Cerebellar nuclear complex (tissue), 1 donor: ENCODE measurements at regions not wholly inside any gene's neighbourhood (a gene's known extent, or its start where the extent isn't known, plus 50 kb on each side); places are given as distances from the start of the nearest gene placed in this dataset.

Experiments
- DNase-seq, 2 experiments: peaks; one replicate each; lab custom pipeline; 2025; lab: John Stamatoyannopoulos, UW

- DNase-seq: no peak
These were observed 452.3 kb downstream of the ZSWIM6 start for GRCh38 chr5:61784341-61784740.

- DNase-seq: no peak
These were observed 456.5 kb downstream of the ZSWIM6 start for GRCh38 chr5:61788548-61788947.

- no peak for DNase-seq
These were observed 457.9 kb downstream of the ZSWIM6 start for GRCh38 chr5:61790007-61790406.

GRCh38 chr5:61790678-61791077 is 458.6 kb downstream of the ZSWIM6 start:
- no peak for DNase-seq

GRCh38 chr5:61796773-61797172 is 464.7 kb downstream of the ZSWIM6 start:
- DNase-seq: no peak

GRCh38 chr5:61800450-61800849 is 468.4 kb downstream of the ZSWIM6 start:
- DNase-seq: no peak

GRCh38 chr5:61801174-61801573 is 469.1 kb downstream of the ZSWIM6 start:
- DNase-seq: no peak

GRCh38 chr5:61802456-61802855 is 470.4 kb downstream of the ZSWIM6 start:
- DNase-seq: no peak

GRCh38 chr5:61805101-61805500 is 473.0 kb downstream of the ZSWIM6 start:
- no peak for DNase-seq

GRCh38 chr5:61806491-61807020 is 474.5 kb downstream of the ZSWIM6 start:
- DNase-seq: no peak

- DNase-seq: no peak
These were observed 476.0 kb downstream of the ZSWIM6 start for GRCh38 chr5:61808091-61808490.

- DNase-seq: no peak
These were observed 476.9 kb downstream of the ZSWIM6 start for GRCh38 chr5:61808909-61809308.

- DNase-seq: no peak
These were observed 477.6 kb downstream of the ZSWIM6 start for GRCh38 chr5:61809651-61810050.

- no peak for DNase-seq
These were observed 479.0 kb downstream of the ZSWIM6 start for GRCh38 chr5:61811052-61811451.

- DNase-seq: no peak
These were observed 481.3 kb downstream of the ZSWIM6 start for GRCh38 chr5:61813361-61813760.

- DNase-seq: no peak
These were observed 483.3 kb downstream of the ZSWIM6 start for GRCh38 chr5:61815339-61815738.

- DNase-seq: no peak
These were observed 484.1 kb downstream of the ZSWIM6 start for GRCh38 chr5:61816146-61816545.

- no peak for DNase-seq
These were observed 484.8 kb downstream of the ZSWIM6 start for GRCh38 chr5:61816585-61817450.

- DNase-seq: peak in 1 of 2 experiments; percentile 57
These were observed 485.6 kb downstream of the ZSWIM6 start for GRCh38 chr5:61817472-61818326.

- DNase-seq: no peak
These were observed 485.2 kb upstream of the KIF2A start for GRCh38 chr5:61820836-61821235.

- no peak for DNase-seq
These were observed 484.4 kb upstream of the KIF2A start for GRCh38 chr5:61821561-61821960.

- DNase-seq: no peak
These were observed 483.4 kb upstream of the KIF2A start for GRCh38 chr5:61822584-61822983.

GRCh38 chr5:61823065-61823464 is 482.9 kb upstream of the KIF2A start:
- no peak for DNase-seq
